NCI-H446 treated with DMSO at 0.1 percent for 48 hours (cell line): ENCODE measurements at regions not wholly inside any gene's neighbourhood (a gene's known extent, or its start where the extent isn't known, plus 50 kb on each side); places are given as distances from the start of the nearest gene placed in this dataset.
A peak's percentile ranks its signal among the peaks of the same experiment; 100 is the strongest.
"Not testable (repeated sequence)": the region's sequence is repeated elsewhere in the genome, so short reads cannot be mapped to it uniquely, and the experiment has no call there.

Experiments used
- DNase-seq: peaks from one replicate; lab custom pipeline; 2025; lab: John Stamatoyannopoulos, UW

GRCh38 chr12:59405992-59406391, 189.8 kb upstream of the SLC16A7 start:
- DNase-seq: no peak

- no peak for DNase-seq
These were observed 191.6 kb upstream of the SLC16A7 start for GRCh38 chr12:59404109-59404650.

GRCh38 chr12:59403259-59403932, 192.4 kb upstream of the SLC16A7 start:
- peak; percentile 41 for DNase-seq

DNA sequence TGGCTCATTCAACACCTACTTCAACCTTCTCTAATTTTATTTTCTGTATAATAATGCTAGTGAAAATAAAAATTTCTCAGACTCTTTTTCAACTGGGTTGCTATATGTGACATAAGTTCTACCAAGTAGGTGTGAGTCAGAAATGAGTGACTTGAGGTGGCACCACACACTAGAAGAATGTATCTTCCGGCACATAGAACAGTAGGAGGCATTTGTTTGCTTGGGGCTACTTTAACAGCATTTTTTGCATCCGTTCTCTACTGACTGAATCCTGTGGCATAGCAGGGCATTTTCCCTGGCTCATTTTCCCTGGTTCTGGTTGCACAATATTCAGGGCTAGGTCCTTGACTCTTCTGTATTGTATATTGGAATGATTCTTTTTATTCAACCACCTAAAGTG, 194.0 kb upstream of the SLC16A7 start:
- no peak for DNase-seq

DNA sequence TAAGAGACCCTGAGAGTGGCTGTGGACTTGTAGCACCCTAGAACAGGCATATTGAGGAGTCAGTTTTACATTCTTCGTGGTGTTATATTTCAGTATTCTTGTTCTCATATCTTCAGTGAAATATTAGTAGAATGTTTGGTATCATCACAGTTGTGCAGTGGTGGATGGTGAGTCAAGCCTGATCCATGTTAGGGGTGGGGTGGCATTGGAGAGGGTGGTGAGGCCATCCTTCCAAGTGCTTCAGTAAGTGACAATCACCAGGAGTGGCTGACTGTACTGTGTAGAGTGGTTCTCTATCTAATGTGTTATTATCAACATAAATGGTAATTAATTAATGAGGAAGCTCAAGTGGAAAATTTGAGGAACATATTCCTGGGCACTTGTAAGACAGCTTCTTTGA, 197.7 kb upstream of the SLC16A7 start:
- DNase-seq: no peak

- no peak for DNase-seq
These were observed 198.9 kb upstream of the SLC16A7 start for GRCh38 chr12:59396919-59397318.

- no peak for DNase-seq
These were observed 199.3 kb upstream of the SLC16A7 start for GRCh38 chr12:59396519-59396918.

- DNase-seq: not testable (repeated sequence)
These were observed 200.5 kb upstream of the SLC16A7 start for GRCh38 chr12:59395310-59395709.

- DNase-seq: no peak
These were observed 202.3 kb upstream of the SLC16A7 start for GRCh38 chr12:59393506-59393905.

DNA sequence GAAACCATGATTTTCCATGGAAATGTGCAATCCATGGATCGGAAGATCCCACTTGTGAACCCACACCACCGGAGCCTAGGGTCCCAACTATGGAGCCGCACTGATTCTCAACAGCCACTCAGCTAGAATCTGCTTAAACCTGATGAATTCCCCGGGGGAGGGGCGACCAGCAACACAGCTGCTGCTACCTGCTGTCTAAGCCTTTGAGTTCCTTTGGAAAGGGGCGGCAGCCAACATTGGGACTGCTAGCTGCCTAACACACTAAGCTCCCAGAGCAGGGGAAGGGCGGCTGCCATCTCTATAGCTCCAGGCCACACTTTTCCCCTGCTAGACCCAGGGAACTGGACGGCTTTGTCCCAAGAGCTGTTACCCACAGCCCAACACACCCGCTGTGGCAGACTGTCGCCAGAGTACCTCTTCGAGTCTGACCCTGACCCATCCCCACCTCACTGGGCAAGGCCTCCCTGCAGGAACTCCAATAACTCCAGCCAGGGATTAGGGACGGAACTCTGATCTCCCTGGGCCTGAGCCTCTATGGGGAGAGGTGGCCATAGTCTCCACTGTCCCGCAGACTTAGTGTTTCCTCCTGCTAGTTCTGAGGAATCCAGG, 205.8 kb upstream of the SLC16A7 start:
- DNase-seq: no peak

DNA sequence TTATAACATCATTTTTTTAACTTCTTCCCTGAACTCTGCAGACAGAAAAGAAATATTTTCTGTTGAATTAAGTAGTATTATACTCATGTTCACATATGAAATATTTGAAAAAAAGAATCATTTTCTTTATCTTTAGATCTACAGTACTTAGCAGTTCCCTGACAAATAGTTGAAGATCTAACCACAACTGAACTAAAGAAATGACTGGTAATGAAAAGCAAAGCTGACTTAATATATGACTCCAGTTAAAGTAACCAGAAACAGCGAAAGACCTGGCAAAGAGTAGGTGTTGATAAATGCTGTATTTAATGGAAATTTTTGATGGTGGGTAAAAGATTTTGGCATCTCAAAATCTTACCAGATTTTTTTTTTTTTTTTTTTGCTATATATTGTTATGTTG, 207.1 kb upstream of the SLC16A7 start:
- DNase-seq: no peak

- no peak for DNase-seq
These were observed 207.7 kb upstream of the SLC16A7 start for GRCh38 chr12:59388176-59388575.

DNA sequence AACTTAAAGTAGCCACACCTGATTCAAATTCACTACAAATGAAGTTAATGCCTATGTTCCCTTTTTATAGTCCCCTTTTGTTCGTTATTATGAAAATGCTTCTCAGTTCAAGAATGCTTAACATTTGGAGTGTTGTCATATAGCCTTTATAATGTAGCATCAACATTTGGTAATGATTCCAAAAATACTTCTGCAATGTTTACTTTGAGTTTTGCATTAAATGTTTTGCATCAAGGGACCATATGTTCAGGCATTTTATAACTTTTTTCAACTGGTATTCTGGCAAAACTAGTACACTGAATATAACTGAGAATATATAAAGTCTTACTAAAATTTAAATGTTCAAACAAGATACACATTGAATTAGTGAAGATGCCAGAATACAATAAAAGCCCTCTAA, 209.6 kb upstream of the SLC16A7 start:
- DNase-seq: no peak

DNA sequence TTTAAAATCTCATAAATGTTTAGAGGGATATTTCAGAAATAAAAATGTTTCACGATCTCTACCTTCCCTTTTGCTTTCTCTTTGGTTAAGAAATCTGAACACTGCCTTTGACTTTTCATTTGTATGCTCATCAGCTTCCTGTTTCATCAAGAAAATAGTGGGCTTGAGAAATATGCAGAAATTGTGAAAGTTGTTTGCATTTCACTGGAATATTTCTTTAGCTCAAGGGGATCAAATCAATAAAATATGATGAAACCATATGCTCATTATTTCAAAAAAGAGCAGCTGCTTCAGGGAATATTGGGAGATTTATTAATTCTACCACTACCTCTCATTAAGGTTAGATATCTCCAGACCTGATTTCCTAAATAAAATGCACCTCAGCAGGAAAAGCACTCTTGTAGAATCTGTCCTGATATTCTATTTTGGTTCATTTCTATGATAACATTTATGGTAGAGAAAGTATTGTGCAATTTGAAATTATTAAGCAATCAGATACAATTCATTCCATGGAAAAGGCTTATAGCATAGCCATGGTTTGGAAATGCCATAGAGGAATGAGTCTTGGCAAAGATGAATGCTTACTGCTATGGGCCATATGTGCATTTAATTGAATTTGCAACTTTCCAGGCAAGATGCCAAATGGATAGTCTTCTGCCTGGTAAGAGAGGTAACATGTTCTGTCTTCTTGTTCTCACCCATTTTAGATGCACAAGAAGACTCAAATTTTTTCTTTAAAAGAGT, 212.6 kb upstream of the SLC16A7 start:
- DNase-seq: peak; percentile 82

- no peak for DNase-seq
These were observed 213.3 kb upstream of the SLC16A7 start for GRCh38 chr12:59382282-59383078.

DNA sequence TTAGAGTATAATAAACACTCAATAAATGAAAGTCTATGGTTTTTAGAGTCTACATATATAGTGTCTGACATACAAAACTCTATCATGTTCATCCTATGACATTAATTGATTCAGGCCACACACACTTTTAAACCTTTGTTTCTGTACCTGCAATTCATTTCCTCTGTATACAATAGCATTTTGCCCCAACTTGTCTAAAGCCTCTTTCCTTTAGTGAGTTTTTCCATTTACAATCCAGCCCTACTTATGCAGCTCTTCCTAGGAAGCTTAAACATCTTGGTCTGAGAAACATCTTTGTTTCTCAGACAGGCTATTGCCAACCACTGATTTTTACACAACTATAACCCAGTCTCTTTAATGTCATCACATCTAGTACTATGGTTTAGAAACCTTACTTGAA, 214.7 kb upstream of the SLC16A7 start:
- no peak for DNase-seq

- DNase-seq: no peak
These were observed 220.2 kb upstream of the SLC16A7 start for GRCh38 chr12:59375633-59376032.

- DNase-seq: no peak
These were observed 221.0 kb upstream of the SLC16A7 start for GRCh38 chr12:59374783-59375182.

DNA sequence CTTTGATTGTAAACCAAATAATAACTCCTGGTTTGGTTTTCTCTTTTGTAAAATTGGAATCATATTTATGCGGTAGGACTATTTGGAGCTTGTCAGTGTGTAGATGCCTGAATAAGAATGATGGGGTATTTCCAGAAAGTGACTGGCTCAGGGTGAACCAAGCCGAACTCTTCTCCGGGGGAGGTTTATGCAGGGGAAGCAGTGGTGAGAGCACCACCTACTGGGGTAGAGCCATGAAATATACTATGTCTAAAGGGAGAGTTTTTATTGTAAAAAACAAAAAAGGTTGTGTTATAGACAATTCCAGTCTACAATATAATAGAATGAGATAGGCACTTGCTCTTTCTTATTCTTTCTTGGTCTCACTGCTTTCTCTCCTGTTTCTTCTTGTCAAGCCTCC, 222.9 kb upstream of the SLC16A7 start:
- no peak for DNase-seq

DNA sequence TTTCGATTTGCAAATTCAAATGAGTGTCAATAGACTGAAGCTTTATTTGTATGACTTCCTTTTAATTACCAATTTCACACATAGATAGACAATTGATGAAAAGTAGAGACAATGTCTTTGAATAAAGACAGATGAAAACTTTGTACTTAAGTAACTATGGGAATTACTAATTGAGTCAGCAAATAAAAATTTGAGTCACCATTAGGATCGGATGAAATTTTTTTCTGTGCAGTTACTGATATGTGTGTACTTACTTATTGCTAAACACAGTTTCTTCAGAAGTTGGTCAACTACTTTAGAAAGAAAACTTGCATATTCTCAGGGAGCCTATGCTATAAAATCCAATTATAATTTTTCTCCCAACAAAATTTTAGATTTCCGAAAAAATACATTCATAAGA, 224.9 kb upstream of the SLC16A7 start:
- no peak for DNase-seq

DNA sequence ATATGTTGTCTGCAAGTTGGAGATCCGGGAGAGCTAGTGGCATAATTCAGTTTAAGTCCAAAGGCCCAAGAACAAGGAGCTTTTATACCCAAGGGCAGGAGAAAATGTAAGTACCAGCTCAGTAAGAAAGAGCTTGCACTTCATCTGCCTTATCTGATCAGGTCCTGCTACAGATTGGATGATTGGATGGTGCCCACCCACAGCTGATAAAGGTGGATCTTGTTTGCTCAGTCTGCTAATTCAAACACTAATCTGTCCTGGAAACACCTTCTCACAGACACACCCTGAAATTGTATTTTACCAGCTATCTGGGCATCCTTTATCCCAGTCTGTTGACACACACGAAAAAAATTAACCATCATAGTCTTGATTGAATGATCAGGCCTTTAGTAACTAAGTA, 230.7 kb upstream of the SLC16A7 start:
- DNase-seq: no peak

- DNase-seq: no peak
These were observed 238.0 kb upstream of the SLC16A7 start for GRCh38 chr12:59357811-59358210.
